GM21381 (cell line): ENCODE measurements at regions not wholly inside any gene's neighbourhood (a gene's known extent, or its start where the extent isn't known, plus 50 kb on each side); places are given as distances from the start of the nearest gene placed in this dataset.

Experiments
- ATAC-seq: cut with Tn5 transposase; IDR thresholded peaks from one replicate; pipeline ENCODE4 v1.9.1; 2021; ENCODE audit warnings: mild to moderate bottlenecking, moderate library complexity; ENCODE audit not compliant: unreplicated experiment

DNA sequence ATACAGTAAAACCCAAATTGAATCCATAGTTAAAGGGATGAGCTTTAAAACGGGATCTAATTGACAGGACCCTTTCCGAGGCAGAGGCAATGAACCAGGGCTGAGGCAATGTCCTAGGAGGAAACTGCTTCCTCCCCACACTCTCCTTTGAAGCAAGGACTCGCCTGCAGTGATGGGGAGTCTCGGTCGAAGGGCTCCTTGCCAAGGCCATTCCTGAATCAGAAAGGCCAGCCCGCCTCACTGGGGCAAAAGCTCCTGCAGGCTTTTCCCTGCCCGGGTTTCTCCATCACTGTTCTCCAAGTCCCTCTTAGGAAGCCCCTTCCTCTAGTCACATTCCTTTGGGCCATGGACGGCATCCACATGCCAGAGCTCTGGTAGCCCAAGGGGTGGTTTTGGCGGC, 132.0 kb downstream of the RBFOX3 start:
- ATAC-seq: no peak

- no peak for ATAC-seq
These were observed 132.8 kb downstream of the RBFOX3 start for GRCh38 chr17:79478051-79478461.

DNA sequence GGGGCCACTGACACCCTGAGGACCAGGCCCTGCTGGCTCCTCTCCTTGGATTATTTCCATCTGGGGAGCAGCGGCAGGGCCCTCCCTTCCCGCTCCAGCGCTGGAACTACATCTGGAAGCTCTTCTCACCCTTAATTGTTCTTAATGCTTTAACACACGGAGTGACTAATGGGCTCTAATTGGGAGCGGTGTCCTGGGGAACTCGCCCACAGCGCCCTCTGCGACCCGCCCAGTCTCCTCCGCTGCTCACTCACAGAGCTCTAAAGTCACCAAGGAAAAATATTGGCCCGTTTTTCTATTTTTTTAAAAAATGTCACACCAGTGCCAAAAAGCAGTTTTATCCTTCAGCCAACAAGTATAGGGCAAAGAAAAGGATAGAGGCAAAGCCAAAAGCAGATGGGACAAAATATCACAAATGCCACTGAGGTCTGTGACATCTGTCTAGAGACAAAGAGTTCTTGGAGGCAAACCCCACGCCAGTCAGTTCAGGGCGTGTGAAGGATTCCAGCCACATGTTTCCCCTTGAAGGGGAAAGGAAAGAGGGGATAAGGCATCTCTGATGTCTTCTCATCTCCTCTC, 134.7 kb downstream of the RBFOX3 start:
- no peak for ATAC-seq

DNA sequence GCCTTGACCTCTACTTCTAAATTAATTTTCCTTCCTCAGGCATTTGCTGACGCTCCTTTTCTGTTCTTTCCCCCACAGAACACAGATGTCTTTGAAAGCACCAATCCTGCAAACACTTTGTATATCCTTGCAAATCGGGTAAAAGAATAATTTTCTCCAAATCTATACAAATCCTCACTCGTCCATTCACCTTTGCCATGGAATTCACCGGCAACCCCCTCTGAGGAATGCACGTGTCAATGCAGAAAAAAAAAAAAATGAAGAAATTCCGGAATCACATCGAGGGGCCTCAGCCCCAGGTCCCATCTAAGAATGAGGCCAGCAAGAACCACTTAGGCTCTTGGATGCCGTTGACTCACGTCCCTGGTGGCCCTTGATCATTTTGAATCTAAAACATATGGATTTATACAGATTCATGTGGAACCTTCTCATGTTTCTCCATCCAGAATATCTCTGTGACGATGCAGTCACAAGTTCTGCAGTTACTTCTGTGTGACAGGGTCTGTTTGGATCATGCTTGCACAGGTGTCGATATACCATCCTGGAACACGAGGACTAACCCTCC, 136.9 kb downstream of the RBFOX3 start:
- ATAC-seq: no peak

DNA sequence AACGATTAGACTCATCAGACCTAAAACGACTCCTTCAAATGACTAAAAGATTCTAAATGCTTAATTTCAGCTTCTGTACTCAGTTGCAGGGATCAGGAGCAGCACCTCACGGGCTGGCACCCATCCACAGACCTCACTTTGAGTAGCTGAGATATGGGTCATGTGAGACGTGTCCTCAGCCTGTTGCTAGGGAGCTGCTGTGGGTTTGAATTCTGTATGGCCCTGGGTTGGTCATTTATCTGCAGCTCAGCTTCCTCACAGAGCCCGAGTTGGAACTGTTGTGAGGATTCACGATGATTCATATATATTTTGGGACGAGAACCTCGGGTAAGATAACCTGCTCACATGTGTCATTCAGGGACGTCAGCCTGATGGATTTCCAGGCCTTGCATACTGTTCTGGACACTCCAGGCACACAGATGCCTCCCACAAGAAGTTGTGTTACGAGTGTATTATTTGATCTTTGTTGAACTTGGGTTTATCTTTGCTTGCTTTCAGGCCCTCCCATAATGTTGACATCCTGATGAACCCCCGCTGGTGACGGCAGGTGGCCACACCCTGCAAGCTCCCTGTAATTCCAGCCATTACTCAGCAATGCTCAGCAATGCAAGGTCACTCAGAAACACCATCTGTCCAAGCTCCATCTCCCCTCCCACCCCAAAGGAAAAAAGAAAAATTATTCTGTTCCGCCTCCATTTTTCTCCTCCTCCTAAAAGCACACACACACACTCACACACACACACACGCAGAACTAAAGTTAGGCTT, 137.6 kb downstream of the RBFOX3 start:
- no peak for ATAC-seq

DNA sequence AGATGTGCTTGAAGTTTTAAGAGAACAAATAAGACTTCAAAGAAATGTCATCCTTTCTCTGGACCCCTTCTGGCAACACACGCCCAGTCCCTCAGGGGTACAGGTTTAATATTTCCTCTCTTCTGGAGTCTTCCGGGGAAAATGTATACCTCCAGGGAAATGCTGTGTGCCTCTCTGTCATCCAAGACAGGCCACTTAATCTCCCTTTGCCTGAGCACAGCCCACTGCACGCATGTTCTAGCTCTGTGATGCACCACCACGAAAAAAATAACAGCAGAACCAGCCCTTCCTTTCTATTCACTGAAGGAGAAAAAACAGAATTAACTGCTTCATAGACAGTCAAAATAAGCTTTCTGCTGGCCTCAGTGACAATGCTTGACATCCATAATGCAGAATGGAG, 140.1 kb downstream of the RBFOX3 start:
- ATAC-seq: no peak

- ATAC-seq: no peak
These were observed 141.2 kb downstream of the RBFOX3 start for GRCh38 chr17:79469646-79470045.

GRCh38 chr17:79468183-79468944, 142.5 kb downstream of the RBFOX3 start:
- ATAC-seq: no peak

- ATAC-seq: no peak
These were observed 144.1 kb downstream of the RBFOX3 start for GRCh38 chr17:79466562-79467350.

DNA sequence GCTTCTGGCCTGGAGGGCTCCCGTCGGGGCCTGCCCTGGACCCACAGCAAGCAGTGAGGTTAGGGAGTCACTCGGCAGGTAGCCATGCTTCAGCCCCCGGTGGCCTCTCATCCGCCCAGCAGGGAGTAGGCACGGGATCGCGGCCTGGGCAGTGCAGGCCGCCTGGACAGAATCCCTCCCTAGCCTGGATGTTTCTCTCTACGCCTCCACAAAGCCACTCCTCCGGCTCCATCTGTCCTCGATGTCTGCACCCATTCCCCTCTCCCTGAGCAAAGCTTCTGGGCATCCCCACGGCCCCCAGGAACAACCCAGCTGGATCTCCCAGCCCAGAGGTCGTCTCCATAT, 145.2 kb downstream of the RBFOX3 start:
- ATAC-seq: no peak

- no peak for ATAC-seq
These were observed 145.7 kb downstream of the RBFOX3 start for GRCh38 chr17:79465011-79465680.

DNA sequence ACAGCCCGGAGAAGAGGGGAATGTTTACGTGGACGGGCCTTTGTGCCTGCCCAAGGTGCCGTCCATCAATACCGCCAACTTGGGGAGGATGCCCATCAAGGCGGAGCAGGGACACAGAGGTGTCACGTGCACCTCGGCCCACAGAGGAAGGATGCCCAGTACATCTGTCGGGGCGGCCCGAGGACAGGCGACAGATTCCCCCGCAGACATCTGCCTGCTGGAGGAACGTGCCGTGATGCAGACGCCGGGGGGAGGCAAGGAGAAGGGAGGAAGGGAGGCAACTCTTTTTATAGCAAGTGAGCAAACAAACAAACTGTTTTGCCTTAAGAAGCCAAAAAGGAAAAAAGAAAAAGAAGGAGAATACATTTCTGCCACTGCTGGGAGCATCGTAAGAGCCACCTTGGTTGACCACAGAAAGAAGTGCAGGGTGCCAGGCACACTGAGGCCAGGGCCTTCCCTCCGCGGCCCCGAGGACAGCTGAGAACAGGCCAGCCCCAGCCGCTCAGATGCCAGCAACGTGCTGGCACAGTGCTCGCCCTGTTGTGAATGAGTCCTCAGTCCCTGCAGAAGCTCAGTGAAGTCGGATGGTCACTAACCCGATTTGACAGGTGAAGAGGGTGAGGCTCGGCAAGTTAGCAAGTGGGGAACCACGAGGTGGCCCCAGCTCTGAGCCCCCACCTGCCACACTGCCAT, 146.4 kb downstream of the RBFOX3 start:
- no peak for ATAC-seq

GRCh38 chr17:79463421-79464317, 147.2 kb downstream of the RBFOX3 start:
- no peak for ATAC-seq

- ATAC-seq: no peak
These were observed 149.8 kb downstream of the RBFOX3 start for GRCh38 chr17:79461041-79461440.

DNA sequence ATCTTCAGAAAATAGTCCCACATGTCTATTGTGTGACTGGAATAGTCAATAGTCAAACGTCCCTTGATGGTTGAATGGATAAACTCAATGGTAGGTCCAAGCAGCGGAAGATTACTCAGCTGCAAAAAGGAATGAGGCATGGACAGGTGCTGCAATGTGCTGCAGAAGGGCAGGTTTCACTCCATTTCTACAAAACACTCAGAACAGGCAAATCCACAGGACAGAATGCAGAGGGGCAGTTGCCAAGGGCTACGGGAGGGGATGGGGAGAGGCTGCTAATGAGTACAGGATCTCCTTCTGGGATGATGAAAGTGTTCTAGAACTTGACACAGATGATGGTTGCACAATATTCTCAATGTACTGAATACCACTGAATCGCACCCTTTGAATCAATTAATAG, 151.0 kb downstream of the RBFOX3 start:
- no peak for ATAC-seq

DNA sequence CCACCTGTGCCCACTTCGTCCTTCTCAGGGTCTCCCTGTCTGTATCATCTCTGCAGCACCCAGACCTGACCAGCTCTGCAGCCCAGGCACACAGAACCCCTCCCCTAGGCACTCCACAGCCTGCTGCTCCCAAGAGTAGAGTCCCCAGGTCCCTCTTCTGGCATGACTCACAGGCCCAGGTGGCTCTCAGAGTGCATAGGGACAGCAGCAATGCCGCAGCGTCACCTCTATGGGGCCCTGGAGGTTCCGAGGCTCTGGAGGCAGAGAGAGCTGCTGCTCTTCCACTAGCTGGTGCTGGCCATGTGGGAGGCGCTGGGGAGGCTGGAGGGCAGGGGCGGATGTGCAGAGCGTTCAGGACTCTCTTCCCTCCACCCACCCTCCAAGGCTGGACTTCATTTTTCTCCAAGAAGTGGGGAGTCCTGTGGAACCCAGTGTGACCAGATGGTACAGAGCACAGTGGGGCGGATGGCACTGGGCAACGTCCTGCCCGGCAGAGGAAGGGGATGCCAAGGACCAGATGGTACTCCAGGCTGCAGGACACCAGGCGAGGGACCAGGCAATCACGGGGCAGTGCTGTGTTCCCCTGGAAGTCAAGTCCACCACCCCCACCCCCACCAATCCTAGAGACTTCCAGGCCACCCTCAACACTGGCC, 151.7 kb downstream of the RBFOX3 start:
- ATAC-seq: no peak

DNA sequence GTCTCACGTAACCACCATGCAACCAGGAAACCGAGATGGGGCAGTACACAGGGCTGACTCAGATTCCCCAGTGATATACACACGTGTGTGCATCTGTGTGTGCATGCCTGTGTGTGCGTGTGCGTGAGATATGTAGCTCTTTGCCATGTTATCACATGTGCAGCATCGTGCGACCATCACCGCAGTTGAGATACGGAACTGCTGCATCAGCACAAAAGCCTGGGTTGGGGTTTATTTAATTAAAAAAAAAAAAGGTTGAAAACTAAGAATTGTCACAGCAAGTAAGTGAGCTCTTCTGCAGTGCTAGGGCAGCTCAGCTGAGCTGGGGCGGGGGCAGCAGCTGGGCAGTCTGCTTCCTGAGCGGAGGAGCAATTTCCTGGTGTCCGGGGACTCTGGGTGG, 152.5 kb downstream of the RBFOX3 start:
- ATAC-seq: no peak

DNA sequence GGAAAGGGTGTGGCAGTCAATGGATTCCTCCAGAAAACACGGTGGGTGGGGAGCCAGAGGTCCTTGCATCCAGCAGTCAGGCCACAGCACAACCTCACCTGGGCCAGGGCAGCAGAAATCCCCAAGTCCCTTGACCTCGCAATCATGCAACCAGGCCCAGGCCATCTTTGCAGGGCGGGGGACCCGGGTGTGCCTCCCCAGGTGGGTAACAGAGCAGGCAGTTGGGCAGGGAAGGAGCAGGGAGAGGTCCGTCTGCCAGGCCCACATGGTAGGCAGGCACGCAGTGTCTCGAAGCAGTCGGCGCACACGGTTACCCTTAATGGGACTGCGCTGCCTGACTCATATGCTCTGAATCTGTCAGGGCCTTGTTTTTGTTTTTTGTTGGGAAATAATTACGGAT, 153.0 kb downstream of the RBFOX3 start:
- no peak for ATAC-seq
